HG03558 (cell line): ENCODE measurements at regions not wholly inside any gene's neighbourhood (a gene's known extent, or its start where the extent isn't known, plus 50 kb on each side); places are given as distances from the start of the nearest gene placed in this dataset.
"Not testable (repeated sequence)": the region's sequence is repeated elsewhere in the genome, so short reads cannot be mapped to it uniquely, and the experiment has no call there.

Source experiments
- ATAC-seq: cut with Tn5 transposase; IDR thresholded peaks from one replicate; pipeline ENCODE4 v1.9.1; 2021; ENCODE audit warnings: moderate number of reproducible peaks; ENCODE audit not compliant: unreplicated experiment; ENCODE audit errors: extremely low read depth

GRCh38 chr4:60879135-60879701, 320.9 kb upstream of the ADGRL3 start:
- no peak for ATAC-seq

GRCh38 chr4:60884587-60884986, 315.5 kb upstream of the ADGRL3 start:
- ATAC-seq = no peak

- ATAC-seq = no peak
Measured at GRCh38 chr4:60885011-60885410, 315.1 kb upstream of the ADGRL3 start.

GRCh38 chr4:60890743-60891142, 309.4 kb upstream of the ADGRL3 start:
- no peak for ATAC-seq

GRCh38 chr4:60891947-60892346, 308.2 kb upstream of the ADGRL3 start:
- no peak for ATAC-seq

GRCh38 chr4:60897415-60897814, 302.7 kb upstream of the ADGRL3 start:
- no peak for ATAC-seq

GRCh38 chr4:60905162-60905561, 295.0 kb upstream of the ADGRL3 start:
- no peak for ATAC-seq

GRCh38 chr4:60911127-60911526, 289.0 kb upstream of the ADGRL3 start:
- ATAC-seq = no peak

- ATAC-seq = no peak
Measured at GRCh38 chr4:60913002-60913401, 287.1 kb upstream of the ADGRL3 start.

- no peak for ATAC-seq
Measured at GRCh38 chr4:60913671-60914070, 286.5 kb upstream of the ADGRL3 start.

GRCh38 chr4:60921735-60922134, 278.4 kb upstream of the ADGRL3 start:
- not testable (repeated sequence) for ATAC-seq

- ATAC-seq = no peak
Measured at GRCh38 chr4:60923075-60923474, 277.1 kb upstream of the ADGRL3 start.

GRCh38 chr4:60926624-60927023, 273.5 kb upstream of the ADGRL3 start:
- no peak for ATAC-seq

- no peak for ATAC-seq
Measured at GRCh38 chr4:60930866-60931265, 269.3 kb upstream of the ADGRL3 start.

GRCh38 chr4:60934566-60935295, 265.4 kb upstream of the ADGRL3 start:
- no peak for ATAC-seq

GRCh38 chr4:60938181-60938580, 261.9 kb upstream of the ADGRL3 start:
- no peak for ATAC-seq

- ATAC-seq = no peak
Measured at GRCh38 chr4:60938621-60939020, 261.5 kb upstream of the ADGRL3 start.

- no peak for ATAC-seq
Measured at GRCh38 chr4:60944060-60944459, 256.1 kb upstream of the ADGRL3 start.

GRCh38 chr4:60945641-60946040, 254.5 kb upstream of the ADGRL3 start:
- ATAC-seq = no peak

- no peak for ATAC-seq
Measured at GRCh38 chr4:60948008-60948407, 252.1 kb upstream of the ADGRL3 start.

- ATAC-seq = no peak
Measured at GRCh38 chr4:60952921-60953320, 247.2 kb upstream of the ADGRL3 start.

GRCh38 chr4:60953826-60954225, 246.3 kb upstream of the ADGRL3 start:
- ATAC-seq = no peak
